ENCODE measurements at regions not wholly inside any gene's neighbourhood (a gene's known extent, or its start where the extent isn't known, plus 50 kb on each side); places are given as distances from the start of the nearest gene placed in this dataset.

DNA sequence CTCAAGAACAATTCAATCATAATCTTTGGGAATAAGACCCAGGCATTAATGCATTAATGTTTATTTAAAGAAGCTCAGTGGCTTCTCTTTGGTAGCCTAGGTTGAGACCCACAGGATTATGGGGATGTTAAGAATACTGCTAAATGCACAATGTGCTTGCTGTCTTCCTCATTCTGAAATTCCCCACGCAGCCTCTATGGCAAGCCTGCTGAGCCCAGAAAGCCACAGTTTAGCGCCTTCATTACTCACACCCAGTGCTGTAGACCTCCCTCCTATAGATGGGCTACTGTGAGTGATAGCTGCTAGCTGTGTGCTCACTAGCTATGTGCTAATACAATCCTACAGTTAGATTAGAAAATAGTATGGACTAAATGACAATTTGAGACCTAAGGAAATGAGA is 90.6 kb downstream of the TNFSF13B start:
- no peak for DNase-seq (ENCODE audit: low read depth in 2 of 3, low spot score in 1 of 3)

DNA sequence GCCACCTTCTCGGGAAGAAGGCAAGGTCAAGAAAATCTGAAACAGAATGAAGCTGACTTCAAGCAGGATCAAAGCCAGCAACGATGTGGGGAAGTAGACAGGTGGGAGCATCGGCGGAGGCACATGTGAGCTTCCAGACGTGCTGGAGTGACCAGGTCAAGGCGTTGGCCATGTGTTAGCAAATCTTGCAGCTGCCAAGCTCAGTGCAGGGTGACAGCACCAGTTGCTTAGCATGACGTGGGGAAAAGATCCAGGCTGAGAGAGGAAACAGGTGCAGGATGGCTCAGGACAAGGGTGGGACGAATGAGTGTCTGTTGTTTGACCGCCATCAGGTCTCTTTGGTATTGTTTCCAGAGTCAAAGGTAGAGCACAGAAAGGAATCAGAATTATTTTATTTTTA is 92.3 kb downstream of the TNFSF13B start:
- DNase-seq (ENCODE audit: low read depth in 2 of 3, low spot score in 1 of 3), result no peak

DNA sequence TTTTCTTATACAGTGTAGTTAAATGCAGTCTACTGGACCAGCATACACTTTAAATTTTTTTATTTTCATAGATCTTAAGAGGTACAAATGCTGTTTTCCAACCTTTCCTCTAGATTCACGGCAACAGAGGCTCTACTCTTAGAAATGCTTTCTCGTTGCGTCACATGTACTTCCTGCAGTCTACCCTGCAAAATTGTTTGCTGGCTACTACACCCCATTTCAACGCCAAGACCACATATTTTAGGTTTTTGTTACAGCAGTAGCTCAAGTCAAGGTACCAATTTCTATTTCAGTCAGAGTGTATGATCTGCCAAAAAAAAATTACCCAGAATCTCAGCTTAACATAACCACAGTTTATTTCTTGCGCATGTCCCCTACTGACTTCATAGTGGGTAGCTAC is 94.1 kb downstream of the TNFSF13B start:
- DNase-seq (ENCODE audit: low read depth in 2 of 3, low spot score in 1 of 3), result no peak

DNA sequence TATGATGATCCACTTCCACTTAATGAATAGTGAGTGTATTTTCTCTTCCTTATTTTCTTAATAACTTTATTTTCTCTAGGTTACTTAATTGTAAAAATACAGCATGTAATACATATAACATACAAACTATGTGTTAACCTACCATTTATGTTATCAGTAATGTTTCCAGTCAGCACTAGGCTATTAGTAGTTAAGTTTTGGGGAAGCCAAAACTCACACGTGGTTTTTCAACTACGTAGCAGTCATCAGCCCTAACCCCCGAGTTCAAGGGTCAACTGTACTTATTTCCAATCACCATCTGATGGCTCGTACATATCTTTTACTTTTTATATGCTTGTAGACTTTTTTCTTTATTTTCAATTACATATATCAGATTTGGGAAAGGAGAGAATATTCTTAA is 95.7 kb downstream of the TNFSF13B start:
- no peak for DNase-seq (ENCODE audit: low read depth in 2 of 3, low spot score in 1 of 3)

DNA sequence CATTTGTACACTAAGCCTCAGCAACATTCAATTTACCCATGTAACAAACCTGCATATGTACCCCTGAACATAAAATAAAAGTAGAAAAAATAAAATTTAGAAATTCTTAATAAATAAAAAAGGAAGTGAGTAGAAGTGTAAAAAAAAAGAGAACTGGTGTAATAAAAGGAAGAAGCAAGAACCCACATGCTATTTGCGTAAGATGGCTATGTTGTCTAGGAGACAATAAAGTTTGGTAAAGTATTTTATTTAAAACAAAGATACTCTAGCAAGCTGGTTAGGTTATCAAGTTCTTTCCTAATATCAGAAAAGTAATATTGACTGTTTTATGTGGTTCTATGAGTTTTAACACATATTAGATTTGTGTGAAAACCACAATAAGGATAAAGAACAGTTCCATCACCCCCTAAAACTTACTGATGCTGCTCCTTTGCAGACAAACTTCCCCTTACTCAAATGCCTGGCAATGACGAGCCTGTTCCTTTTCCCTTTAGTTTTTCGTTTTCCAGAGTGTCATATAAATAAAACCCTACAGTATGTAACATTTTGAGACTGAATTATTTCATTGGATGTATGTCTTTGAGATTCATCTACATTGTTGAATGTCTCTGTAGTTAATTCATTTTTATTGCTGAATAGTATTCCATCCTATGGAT is 98.9 kb downstream of the TNFSF13B start:
- DNase-seq (ENCODE audit: low read depth in 2 of 3, low spot score in 1 of 3), result no peak

DNA sequence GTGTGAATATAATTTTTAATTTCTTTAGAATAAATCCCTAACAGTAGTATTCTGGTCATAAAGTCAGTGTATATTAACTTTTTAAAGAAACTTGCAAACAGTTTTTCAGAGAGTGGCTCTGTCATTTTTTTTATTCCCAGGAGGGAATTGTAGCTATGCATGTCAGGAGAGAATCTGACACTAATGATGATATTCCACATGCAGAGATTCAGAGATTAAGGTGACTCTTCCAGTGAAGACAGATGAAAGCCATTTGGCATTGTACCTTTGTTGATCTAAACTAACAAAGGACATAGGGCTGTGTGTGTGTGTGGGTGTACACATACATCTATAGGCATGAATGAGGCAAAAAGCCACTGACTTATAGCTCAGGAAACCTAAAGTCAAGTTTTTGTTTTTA is 99.9 kb downstream of the TNFSF13B start:
- no peak for DNase-seq (ENCODE audit: low read depth in 2 of 3, low spot score in 1 of 3)

DNA sequence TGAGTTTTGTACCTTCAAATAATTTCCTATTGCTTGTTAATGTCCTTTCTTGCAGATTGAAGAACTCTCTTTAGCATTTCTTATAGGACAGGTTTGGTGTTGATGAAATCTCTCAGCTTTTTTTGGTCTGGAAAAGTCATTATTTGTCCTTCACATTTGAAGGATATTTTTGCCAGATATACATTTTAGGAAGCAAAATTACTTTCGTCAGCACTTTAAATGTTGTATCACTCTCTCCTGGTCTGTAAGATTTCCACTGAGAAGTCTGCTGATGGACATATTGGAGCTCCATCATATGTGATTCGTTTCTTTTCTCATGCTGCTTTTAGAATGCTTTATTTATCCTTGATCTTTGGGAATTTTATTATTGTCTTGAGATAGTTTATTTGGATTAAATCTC is 105.5 kb downstream of the TNFSF13B start:
- DNase-seq (ENCODE audit: low read depth in 2 of 3, low spot score in 1 of 3), result no peak

DNA sequence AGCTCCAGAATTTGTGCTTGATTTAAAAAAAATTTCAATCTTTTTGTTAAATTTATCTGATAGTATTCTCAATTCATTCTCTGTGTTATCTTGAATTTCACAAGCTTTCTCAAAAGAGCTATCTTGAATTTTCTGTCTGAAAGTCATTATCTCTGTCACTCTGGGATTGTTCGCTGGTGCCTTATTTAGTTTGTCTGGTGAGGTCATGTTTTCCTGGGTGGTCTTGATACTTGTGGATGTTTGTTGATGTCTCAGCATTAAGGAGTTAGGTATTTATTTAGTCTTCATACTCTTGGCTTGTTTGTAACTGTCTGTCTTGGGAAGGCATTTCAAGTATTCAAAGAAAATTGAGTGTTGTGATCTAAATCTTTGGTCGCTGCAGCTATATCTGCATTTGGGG is 106.3 kb downstream of the TNFSF13B start:
- no peak for DNase-seq (ENCODE audit: low read depth in 2 of 3, low spot score in 1 of 3)

DNA sequence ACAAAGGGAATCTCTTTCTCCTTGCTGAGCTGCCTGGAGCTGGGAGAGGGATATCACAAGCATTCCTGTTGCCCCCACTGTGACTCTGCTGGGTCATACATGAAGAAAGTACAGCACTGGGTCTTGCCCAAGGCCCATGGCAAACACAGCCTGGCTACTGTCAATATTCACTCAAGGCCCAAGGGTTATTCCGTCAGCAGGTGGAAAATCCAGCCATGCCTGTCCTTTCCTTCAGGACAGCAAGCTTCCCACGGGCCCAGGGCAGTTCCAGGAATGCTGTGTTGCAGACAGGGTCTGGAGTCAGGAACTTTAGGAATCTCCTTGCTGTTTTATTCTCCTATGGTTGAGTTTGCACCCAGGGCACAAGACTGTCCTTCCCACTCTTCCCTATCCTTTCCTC is 106.8 kb downstream of the TNFSF13B start:
- no peak for DNase-seq (ENCODE audit: low read depth in 2 of 3, low spot score in 1 of 3)

DNA sequence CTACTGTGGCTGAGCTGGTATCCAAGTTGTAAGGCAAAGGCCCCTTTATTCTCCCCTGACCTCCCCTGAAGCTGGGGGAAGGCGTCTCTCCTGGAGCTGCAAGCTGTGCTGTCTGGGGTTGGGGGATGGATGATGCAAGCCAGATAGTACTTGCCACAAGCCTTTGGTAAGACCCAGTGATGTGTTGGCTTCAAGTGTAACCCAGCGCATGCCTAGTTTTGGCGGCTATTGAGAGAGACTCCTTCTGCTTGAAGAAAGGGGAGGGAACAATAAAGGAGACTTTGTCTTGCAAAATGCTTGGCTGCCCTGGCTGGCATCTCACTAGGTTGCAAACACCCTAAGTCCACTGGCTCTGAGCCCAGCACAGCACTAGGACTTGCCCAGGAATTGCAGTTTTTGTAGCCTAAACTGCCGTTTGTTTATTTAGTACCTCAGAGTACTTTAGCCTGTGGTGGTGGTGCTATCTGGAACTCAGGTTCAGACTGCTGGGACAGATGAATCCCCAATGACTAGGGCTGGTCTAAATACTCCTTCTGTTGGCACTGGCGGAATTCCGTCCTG is 108.2 kb downstream of the TNFSF13B start:
- no peak for DNase-seq (ENCODE audit: low read depth in 2 of 3, low spot score in 1 of 3)

DNA sequence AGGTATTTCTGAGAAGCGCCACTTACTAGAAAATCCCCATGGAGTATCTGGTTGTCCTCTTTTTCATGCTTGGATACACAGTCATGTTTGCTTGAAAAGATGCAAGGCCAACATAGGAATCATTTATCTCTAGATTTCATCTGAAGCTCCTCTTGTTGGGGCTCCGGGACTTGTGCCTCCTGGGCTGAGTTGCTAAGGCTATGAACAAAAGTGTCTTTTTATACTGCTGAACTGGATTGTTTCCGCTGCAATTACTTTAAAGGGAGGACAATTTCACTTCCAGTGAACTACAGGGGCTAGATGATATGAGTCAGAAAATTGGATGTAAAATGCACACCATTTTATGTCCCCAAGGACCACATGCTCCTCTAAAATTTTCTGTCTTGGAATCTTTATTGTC is 114.1 kb downstream of the TNFSF13B start:
- no peak for DNase-seq (ENCODE audit: low read depth in 2 of 3, low spot score in 1 of 3)

DNA sequence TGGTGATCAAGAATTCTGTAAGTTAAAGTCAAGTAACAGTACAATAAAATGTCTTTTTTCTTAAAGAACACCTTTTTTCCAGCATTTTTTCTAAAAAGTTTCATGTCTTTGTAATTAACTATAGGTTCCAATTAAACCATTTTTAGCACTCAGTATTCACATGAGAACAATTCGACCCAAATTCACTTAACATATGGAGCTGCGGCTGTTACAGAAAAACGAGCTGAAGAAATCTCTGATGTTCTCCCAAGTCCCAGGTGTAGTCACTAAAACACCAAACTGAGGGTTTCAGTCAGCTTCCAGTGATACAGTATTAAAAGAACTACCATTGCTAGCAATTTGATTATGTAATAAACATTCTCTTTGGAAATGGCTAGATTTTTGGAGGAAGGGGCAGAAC is 117.6 kb downstream of the TNFSF13B start:
- DNase-seq (ENCODE audit: low read depth in 2 of 3, low spot score in 1 of 3), result no peak

DNA sequence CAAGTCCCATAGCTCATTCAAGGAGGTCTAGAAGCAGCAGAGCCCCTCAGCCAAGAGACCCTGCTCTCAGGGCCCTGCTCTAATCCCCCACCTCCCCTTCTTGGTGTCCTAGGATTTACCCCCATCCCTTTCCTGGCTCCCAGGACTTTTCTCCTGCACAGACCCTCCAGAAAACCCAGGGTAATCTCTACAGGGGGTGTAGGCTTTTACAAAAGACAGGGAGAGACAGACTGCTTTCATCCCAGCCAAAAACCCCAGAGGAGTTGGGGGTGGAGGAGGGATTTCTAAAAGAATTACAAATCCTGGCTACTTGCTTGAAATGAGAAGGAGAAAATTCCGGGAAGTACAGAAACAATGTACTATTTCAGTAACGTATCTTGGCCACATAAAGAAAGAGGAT is 133.3 kb downstream of the TNFSF13B start:
- no peak for DNase-seq (ENCODE audit: low read depth in 2 of 3, low spot score in 1 of 3)

DNA sequence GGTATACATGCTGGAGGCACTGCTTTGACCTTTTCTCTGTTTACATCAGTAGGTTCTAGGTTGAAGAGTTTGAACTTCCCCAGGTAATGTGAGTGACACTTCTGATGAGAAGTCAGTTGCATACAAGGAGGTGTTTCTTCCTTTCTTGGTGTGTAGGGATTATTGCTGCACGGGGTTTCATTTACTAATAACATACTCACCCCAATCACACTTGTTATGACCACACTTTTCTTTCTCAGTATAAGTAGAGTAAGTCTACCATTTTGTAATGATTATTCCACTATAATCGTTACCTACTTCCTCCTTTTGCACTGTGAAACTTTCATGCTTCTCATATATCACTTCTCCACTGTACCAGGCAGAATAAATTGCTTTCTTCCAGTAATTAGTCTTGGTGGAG is 138.0 kb downstream of the TNFSF13B start:
- DNase-seq (ENCODE audit: low read depth in 2 of 3, low spot score in 1 of 3), result no peak

DNA sequence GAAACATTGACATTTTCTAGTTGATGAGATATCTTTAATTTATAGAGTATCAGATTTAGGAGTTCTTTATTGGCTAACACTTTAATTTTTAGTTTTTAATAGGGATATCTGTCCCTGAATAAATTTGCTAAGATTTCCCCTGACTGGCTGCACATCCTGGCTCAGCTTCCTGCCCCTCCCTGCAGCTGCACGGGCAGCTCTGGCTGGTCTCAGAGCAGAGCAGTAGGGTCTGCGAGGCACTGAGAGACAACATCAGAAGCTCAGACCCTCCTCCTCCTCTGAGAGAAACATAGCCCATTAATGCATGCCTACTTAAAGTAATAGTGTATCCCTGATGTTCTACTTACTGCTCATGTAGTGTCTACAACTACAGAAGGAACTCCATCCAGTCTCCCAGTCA is 139.2 kb downstream of the TNFSF13B start:
- no peak for DNase-seq (ENCODE audit: low read depth in 2 of 3, low spot score in 1 of 3)

DNA sequence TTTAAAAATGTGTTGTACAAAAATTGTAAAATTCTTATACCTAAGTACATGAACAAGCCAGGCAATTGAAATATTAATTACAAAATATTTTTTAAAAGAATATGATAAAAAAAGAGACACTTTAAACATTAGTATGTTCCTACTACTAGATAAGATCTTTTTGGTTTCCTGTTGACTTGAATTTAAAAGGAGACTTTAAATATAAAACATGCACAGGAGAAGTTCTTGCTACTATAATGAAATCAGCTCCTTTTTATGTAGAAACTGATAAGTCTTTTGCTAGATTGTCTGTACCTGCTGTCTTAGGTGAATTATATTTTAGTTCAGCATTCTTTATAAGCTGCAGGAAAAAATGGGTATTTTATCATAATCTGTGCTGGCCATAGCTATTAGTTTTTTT is 140.2 kb downstream of the TNFSF13B start:
- no peak for DNase-seq (ENCODE audit: low read depth in 2 of 3, low spot score in 1 of 3)

DNA sequence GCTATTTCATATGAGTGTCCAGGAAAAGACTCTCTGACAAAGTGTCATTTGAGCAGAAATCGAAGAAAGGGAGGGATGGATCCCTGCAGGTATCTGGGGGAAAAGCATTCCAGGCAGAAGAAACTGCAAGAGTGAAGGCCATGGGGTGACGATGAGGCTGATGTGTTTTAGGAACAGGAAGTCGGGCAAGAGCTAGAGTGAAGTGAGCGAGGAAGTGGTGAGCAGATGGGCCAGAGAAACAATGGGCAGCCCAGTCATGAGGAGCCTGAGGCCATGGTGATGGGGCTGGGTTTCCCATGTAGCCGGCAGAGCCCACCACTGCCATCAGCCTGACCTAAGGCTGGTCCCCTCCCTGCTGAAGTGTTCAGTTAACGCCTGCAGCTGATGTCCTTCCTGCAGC is 150.2 kb downstream of the TNFSF13B start:
- no peak for DNase-seq (ENCODE audit: low read depth in 2 of 3, low spot score in 1 of 3)

DNA sequence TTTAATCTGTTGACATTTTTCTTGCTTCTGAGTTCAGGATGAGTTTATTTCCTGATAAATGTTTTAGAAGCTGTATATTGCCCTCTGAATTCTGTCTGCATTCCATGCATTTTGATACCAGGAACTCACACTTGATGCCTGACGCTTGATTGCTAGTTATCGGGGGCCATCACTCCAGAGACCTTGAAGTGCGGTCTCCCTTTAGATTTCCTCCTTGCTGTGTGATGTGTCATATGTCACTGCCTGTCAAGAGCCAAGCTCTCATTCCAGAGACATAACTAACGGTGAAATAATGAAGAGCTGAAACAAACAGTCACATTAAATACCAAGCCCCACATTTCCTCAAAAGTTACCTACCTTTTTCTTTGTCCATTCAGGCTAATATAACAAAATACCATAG is 155.5 kb downstream of the TNFSF13B start:
- DNase-seq (ENCODE audit: low read depth in 2 of 3, low spot score in 1 of 3), result no peak

DNA sequence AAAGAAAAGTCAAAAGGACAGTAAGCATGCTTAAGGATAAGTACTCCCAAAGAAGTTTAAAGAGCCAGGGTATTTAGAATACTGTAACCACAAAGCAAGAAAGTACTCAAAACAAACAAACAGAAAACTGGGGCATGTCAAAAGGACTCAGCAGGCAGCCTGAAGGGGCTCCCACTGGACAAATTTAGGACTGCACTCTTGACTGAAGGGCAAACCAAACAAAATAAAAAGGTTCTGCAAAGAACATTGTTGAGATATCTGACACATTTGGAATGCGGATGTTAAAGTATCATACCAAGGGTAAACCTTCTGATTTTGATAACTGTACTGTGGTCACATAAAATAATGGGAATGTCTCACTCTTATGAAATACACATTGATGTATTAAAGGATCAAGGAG is 157.4 kb downstream of the TNFSF13B start:
- DNase-seq (ENCODE audit: low read depth in 2 of 3, low spot score in 1 of 3), result no peak

DNA sequence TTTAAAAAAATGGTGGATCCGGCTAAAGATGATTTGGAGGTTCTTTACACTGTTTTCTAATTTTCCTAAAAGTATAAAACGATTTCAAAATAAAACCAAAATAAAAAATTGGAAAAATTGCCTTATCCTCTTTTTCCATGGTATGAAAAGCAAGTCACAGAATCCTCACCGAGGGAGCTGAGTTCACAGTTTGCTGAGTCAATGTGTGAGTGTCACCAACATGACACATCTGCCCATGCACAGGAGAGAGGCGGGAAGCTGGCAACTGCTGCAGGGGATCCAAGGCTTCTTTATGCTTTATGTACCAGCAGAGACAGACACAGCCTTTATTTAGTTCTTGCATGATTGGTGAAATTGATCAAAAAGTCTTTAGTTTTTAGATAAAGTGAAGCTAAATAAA is 157.8 kb downstream of the TNFSF13B start:
- no peak for DNase-seq (ENCODE audit: low read depth in 2 of 3, low spot score in 1 of 3)

DNA sequence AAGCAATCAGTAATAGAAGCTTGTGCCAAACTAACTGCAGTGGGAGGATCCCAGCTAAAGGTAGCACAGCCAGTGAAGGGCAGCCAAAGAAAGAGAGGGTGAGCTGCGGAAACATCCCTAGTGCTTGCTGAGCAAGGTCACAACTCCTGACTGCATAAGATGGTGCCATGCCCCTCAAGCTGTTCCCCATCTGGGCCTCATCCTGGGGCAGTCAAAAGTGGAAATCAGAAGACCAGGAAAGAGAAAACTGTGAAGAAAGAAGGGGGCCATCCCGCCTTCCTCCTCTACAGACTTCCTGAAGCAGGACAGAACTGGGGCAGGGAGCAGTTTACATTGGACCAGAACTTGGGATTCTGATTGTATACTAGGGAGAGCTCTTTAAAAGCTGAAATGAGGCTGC is 159.2 kb downstream of the TNFSF13B start:
- DNase-seq (ENCODE audit: low read depth in 2 of 3, low spot score in 1 of 3), result no peak

DNA sequence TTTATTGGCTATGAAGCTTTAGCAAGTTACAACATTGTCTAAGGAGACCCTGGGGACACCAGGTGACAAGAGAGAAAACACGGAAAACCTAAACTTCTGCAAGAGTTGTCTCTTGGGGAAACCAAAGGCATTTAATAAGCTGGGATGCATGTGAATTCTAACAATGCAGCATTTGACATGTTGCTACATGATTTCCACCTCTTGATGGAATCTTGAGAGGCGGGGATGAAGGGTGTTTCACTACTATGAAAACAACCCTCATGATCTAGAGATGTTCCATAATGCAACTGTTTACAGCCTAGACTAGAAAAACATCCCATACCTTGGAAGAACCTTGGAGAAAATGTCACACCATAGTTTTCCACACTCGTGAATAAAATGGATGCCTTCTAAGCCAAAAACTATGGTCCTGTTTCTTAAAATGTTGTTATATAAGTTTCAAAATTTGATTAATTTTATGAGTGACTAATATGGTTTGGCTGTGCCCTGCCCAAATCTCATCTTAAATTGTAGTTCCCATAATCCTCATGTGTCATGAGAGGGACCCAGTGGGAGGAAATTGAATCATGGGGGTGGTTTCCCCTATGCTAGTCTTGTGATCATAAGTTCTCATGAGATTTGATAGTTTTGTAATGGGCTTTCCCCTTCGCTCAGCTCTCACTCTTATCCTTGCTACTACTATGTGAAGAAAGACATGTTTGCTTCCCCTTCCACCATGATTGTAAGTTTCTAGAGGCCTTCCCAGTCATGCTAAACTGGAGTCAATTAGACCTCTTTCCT is 164.6 kb downstream of the TNFSF13B start:
- no peak for DNase-seq (ENCODE audit: low read depth in 2 of 3, low spot score in 1 of 3)

Measured in stimulated activated CD4-positive, alpha-beta T cell treated with anti-CD3 and anti-CD28 coated beads, Interleukin-12 subunit alpha, Interleukin-12 subunit beta, amount 100 ng/mL, for 48 hours (primary cell).